ENCODE measurements at regions not wholly inside any gene's neighbourhood (a gene's known extent, or its start where the extent isn't known, plus 50 kb on each side); places are given as distances from the start of the nearest gene placed in this dataset.

- Histone ChIP-seq H3K4me1 (no peaks in the 10 kb centered on the region), H3K9me3 (no peaks in the 10 kb centered on the region), H3K36me3 (replicated peaks in 1 of 2; ENCODE audit: insufficient read depth in 1 of 2, low read depth in 2 of 2) (no peaks in the 10 kb centered on the region), H3K4me3 (no peak overlapping the region), H3K27me3 (no peaks in the 10 kb centered on the region), H3K27ac (no peak overlapping the region)
- intact Hi-C loops (cut with DNase I) = no loop called here
- DNase-seq (no peak), ATAC-seq (no peak)
- TF ChIP-seq CTCF (IDR thresholded peaks at IDR 0.05) (no peak), POLR2A (IDR thresholded peaks at IDR 0.05) (no peak)
- 32 to 36% methylated on average over 6 of the region's 6 CpGs for WGBS, 2 donors
Measured at GRCh38 chr5:110917161-110917875, 154.2 kb upstream of the TSLP start.

- Histone ChIP-seq H3K36me3 (replicated peaks in 1 of 2; ENCODE audit: insufficient read depth in 1 of 2, low read depth in 2 of 2) (no peaks in the 10 kb centered on the region), H3K27ac (no peak overlapping the region), H3K9me3 (no peaks in the 10 kb centered on the region), H3K4me1 (no peaks in the 10 kb centered on the region), H3K4me3 (no peak overlapping the region), H3K27me3 (no peaks in the 10 kb centered on the region)
- 17 to 26% methylated on average over 1 of the region's 1 CpG for WGBS, 2 donors
- no peak for TF ChIP-seq CTCF (IDR thresholded peaks at IDR 0.05)
- no peak for TF ChIP-seq POLR2A (IDR thresholded peaks at IDR 0.05)
- no peak for DNase-seq
- intact Hi-C loops (cut with DNase I) = no loop called here
- ATAC-seq = no peak
Measured at GRCh38 chr5:110918683-110919082, 152.8 kb upstream of the TSLP start.

GRCh38 chr5:110923971-110924370, 147.5 kb upstream of the TSLP start:
- Histone ChIP-seq H3K27ac (no peak overlapping the region), H3K36me3 (replicated peaks in 1 of 2; ENCODE audit: insufficient read depth in 1 of 2, low read depth in 2 of 2) (no peaks in the 10 kb centered on the region), H3K4me1 (no peaks in the 10 kb centered on the region), H3K9me3 (no peaks in the 10 kb centered on the region), H3K27me3 (no peaks in the 10 kb centered on the region), H3K4me3 (no peak overlapping the region)
- intact Hi-C loops (cut with DNase I) = no loop called here
- WGBS, 2 donors = 59 to 61% methylated on average over 1 of the region's 1 CpG
- TF ChIP-seq POLR2A (IDR thresholded peaks at IDR 0.05) (no peak), CTCF (IDR thresholded peaks at IDR 0.05) (no peak)
- DNase-seq = no peak
- ATAC-seq = no peak

- no peaks in the 10 kb centered on the region for H3K9me3 ChIP-seq
- H3K4me3 ChIP-seq = no peak overlapping the region
- H3K27me3 ChIP-seq = no peaks in the 10 kb centered on the region
- WGBS, 2 donors = 61 to 70% methylated on average over 2 of the region's 2 CpGs
- intact Hi-C loops (cut with DNase I) = no loop called here
- H3K36me3 ChIP-seq (replicated peaks in 1 of 2; ENCODE audit: insufficient read depth in 1 of 2, low read depth in 2 of 2) = no peaks in the 10 kb centered on the region
- no peak overlapping the region for H3K27ac ChIP-seq
- no peak for TF ChIP-seq POLR2A (IDR thresholded peaks at IDR 0.05)
- no peak for TF ChIP-seq CTCF (IDR thresholded peaks at IDR 0.05)
- no peak for DNase-seq
- no peak for ATAC-seq
- H3K4me1 ChIP-seq = no peaks in the 10 kb centered on the region
Measured at GRCh38 chr5:110925398-110925797, 146.1 kb upstream of the TSLP start.

GRCh38 chr5:110925916-110926315, 145.6 kb upstream of the TSLP start:
- Histone ChIP-seq H3K36me3 (replicated peaks in 1 of 2; ENCODE audit: insufficient read depth in 1 of 2, low read depth in 2 of 2) (no peaks in the 10 kb centered on the region), H3K4me1 (no peaks in the 10 kb centered on the region), H3K27ac (no peak overlapping the region), H3K9me3 (no peaks in the 10 kb centered on the region), H3K27me3 (no peaks in the 10 kb centered on the region), H3K4me3 (no peak overlapping the region)
- ATAC-seq (no peak), DNase-seq (no peak)
- 22 to 32% methylated on average over 1 of the region's 1 CpG for WGBS, 2 donors
- intact Hi-C loops (cut with DNase I) = no loop called here
- TF ChIP-seq POLR2A (IDR thresholded peaks at IDR 0.05) = no peak
- TF ChIP-seq CTCF (IDR thresholded peaks at IDR 0.05) = no peak
